ENCODE measurements at regions not wholly inside any gene's neighbourhood (a gene's known extent, or its start where the extent isn't known, plus 50 kb on each side); places are given as distances from the start of the nearest gene placed in this dataset.

GRCh38 chr4:151537687-151538086 lies 128.7 kb downstream of the FHIP1A start:
- TF ChIP-seq CTCF (IDR thresholded peaks at IDR 0.05; ENCODE audit: low read length) (no peak), EZH2phosphoT487 (IDR thresholded peaks at IDR 0.05; ENCODE audit: low read length) (no peak), EZH2 (optimal IDR thresholded peaks at IDR 0.05; ENCODE audit: low read depth, low read length) (no peak)

Measured in MM.1S (cell line).